ENCODE measurements at regions not wholly inside any gene's neighbourhood (a gene's known extent, or its start where the extent isn't known, plus 50 kb on each side); places are given as distances from the start of the nearest gene placed in this dataset.
"Not testable (repeated sequence)": the region's sequence is repeated elsewhere in the genome, so short reads cannot be mapped to it uniquely, and the experiment has no call there.

GRCh38 chr5:124126504-124127217 is 614.7 kb downstream of the CSNK1G3 start:
- no peak for DNase-seq (ENCODE audit: low spot score)

- DNase-seq (ENCODE audit: low spot score), result no peak
Measured at GRCh38 chr5:124124711-124125229, 612.8 kb downstream of the CSNK1G3 start.

- DNase-seq (ENCODE audit: low spot score), result no peak
Measured at GRCh38 chr5:124121198-124121597, 609.2 kb downstream of the CSNK1G3 start.

GRCh38 chr5:124114911-124115310 is 602.9 kb downstream of the CSNK1G3 start:
- DNase-seq (ENCODE audit: low spot score), result no peak

- DNase-seq (ENCODE audit: low spot score), result no peak
Measured at GRCh38 chr5:124111886-124112285, 599.9 kb downstream of the CSNK1G3 start.

GRCh38 chr5:124110942-124111341 is 599.0 kb downstream of the CSNK1G3 start:
- no peak for DNase-seq (ENCODE audit: low spot score)

GRCh38 chr5:124105326-124105725 is 593.3 kb downstream of the CSNK1G3 start:
- DNase-seq (ENCODE audit: low spot score), result no peak

GRCh38 chr5:124104821-124105220 is 592.8 kb downstream of the CSNK1G3 start:
- DNase-seq (ENCODE audit: low spot score), result no peak

DNA sequence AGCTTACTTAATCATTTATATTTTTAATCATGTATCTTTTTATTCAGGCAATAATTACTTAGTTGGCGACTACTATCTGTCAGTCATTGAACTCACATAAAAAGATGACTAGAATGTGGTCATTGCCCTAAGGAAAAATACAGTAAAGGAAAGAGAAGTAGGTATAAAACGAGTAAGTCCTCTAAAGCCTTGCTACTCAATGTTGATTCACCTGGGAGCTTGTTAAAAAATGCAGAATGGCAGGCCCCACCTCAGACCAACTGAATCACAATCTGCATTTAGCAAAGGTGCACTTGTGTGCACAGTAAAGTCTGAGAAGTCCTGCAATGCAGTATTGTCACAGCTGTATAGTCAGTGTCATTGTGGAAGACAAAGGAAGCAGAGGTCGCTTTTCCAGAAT is 592.4 kb downstream of the CSNK1G3 start:
- DNase-seq (ENCODE audit: low spot score), result no peak

- DNase-seq (ENCODE audit: low spot score), result no peak
Measured at GRCh38 chr5:124103671-124104070, 591.7 kb downstream of the CSNK1G3 start.

GRCh38 chr5:124103056-124103455 is 591.1 kb downstream of the CSNK1G3 start:
- DNase-seq (ENCODE audit: low spot score), result not testable (repeated sequence)

GRCh38 chr5:124102486-124102885 is 590.5 kb downstream of the CSNK1G3 start:
- no peak for DNase-seq (ENCODE audit: low spot score)

DNA sequence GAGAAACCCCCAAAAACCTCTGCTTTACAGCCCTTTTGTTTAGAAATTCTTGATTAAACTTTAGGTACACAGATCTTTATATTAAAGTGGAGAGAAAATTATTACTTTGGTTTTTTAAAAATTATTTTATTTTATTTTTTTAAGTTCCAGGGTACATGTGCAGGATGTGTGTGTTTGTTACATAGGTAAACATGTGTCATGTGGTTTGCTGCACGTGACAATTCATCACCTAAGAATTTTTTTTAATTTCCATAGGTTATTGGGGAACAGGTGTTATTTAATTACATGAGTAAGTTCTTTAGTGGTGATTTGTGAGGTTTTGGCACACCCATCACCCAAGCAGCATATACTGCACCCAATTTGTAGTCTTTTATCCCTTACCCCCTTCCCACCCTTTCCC is 581.7 kb downstream of the CSNK1G3 start:
- DNase-seq (ENCODE audit: low spot score), result no peak

DNA sequence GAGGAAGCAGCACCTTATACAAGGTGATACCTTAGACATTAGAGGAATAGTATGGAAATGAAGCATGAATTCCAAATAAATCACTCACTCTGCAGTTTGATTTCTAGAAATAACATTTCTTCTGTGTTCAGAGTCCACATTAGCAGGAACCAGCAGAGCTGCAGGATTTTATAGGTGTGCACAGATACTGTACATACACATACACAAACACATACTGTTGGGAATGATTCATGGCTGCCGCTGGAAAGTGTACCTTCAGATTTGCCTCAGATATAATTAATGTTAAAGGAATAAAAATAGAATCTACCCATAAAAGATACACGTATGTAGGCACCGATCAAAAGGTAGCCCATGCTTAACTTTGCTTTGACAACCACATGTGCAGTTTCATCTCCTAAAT is 578.1 kb downstream of the CSNK1G3 start:
- no peak for DNase-seq (ENCODE audit: low spot score)

DNA sequence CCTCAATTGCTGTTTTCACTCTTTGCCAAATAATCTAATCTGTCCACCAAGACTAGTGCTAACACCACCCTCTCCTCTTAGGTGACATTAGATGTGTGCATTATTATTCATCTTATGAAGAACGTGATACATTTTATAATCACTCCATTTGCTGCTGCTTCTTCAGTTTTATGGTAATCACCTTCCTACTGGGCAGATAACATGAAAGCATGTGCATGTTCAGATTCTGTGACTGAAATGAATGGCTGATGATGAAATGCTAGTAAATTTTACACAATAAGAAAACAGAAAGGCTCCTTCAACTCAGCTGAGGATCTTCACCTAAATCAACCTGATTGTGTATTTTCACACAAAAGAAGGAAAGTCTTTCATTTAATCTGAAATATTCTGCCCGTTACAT is 577.6 kb downstream of the CSNK1G3 start:
- DNase-seq (ENCODE audit: low spot score), result no peak

- no peak for DNase-seq (ENCODE audit: low spot score)
Measured at GRCh38 chr5:124088289-124089032, 576.5 kb downstream of the CSNK1G3 start.

DNA sequence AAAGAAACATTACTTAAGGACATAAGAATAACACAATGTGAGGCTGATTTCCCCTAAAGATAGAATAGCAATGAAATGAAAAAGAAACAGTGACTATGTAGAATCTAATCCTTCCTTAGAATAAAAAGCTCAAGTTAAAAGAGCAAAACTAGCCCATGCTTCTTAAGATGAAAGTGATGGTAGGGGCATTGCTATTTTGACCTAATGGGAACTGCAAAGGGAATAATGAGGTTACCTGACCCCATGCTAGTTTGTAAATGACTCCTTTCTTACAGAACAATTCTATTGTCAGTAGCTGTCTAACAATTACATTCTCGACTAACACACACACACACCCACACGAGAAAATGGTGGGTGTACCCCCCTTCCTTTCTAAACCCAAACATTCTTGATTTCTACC is 575.8 kb downstream of the CSNK1G3 start:
- no peak for DNase-seq (ENCODE audit: low spot score)

GRCh38 chr5:124080256-124080655 is 568.3 kb downstream of the CSNK1G3 start:
- no peak for DNase-seq (ENCODE audit: low spot score)

DNA sequence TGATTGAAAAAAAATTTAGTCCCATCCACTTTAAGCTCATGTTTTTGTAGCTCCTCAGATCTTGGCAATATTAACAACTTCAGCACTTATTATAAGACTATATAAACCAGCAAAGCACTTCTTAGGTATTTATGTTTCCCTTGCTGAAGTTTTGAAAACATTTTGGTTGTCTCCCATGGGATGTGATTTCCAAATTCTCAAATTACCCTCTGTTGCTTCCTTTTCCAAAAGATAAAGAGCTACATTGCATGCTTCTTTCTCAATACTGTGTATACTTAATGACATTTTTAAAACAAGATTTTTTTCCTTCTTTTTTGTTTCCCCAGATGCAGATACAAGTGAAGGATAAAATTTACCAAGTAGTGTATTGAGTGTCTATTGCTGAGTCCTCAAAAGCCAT is 567.1 kb downstream of the CSNK1G3 start:
- no peak for DNase-seq (ENCODE audit: low spot score)

GRCh38 chr5:124074500-124074899 is 562.5 kb downstream of the CSNK1G3 start:
- DNase-seq (ENCODE audit: low spot score), result no peak

DNA sequence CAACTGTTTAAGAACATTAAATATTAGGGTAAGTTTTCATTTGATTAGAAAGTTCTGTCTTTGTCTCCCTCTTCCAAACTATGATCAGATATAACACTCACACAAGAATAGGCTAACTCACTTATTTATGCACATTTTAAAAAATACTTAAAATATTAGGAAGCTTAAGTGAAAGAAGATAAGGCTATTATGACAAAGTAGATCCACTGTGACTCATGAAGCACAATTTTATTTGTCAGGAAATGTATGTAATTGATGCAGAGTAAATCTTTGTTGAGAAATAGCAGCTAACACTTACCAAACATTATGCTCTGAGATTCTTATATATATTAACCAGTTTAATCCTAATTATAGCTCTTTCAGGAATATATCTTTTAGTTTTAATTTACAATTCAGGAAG is 560.6 kb downstream of the CSNK1G3 start:
- no peak for DNase-seq (ENCODE audit: low spot score)

- DNase-seq (ENCODE audit: low spot score), result no peak
Measured at GRCh38 chr5:124071039-124071438, 559.1 kb downstream of the CSNK1G3 start.

GRCh38 chr5:124065508-124065907 is 553.5 kb downstream of the CSNK1G3 start:
- no peak for DNase-seq (ENCODE audit: low spot score)
